ENCODE measurements at regions not wholly inside any gene's neighbourhood (a gene's known extent, or its start where the extent isn't known, plus 50 kb on each side); places are given as distances from the start of the nearest gene placed in this dataset.

GRCh38 chr7:15747301-15747700 is 60.8 kb upstream of the MEOX2 start:
- intact Hi-C loops (cut with DNase I) = no loop called here
- H3K27ac ChIP-seq = peak overlapping the region in 6 of 10 donors; percentile 5 to 64 (median 50)
- WGBS, 2 donors = 38 to 42% methylated on average over 2 of the region's 2 CpGs
- no peaks in the 10 kb centered on the region for H3K36me3 ChIP-seq
- DNase-seq = peak in 1 of 2 donors; percentile 11
- no peak for TF ChIP-seq CTCF (IDR thresholded peaks at IDR 0.05)
- peak; percentile 77 to 93 (median 87) for ATAC-seq
- H3K9me3 ChIP-seq = no peaks in the 10 kb centered on the region
- no peak overlapping the region for H3K4me3 ChIP-seq
- no peaks in the 10 kb centered on the region for H3K27me3 ChIP-seq
- peaks cover 0 to 36% (median 23%) of the 10 kb centered on the region in 9 donors for H3K4me1 ChIP-seq

GRCh38 chr7:15743926-15744480 is 57.5 kb upstream of the MEOX2 start:
- Histone ChIP-seq H3K4me3 (no peak overlapping the region), H3K27me3 (no peaks in the 10 kb centered on the region), H3K4me1 (peaks cover 0 to 28% (median 14%) of the 10 kb centered on the region in 9 donors), H3K27ac (no peak overlapping the region), H3K9me3 (no peaks in the 10 kb centered on the region), H3K36me3 (no peaks in the 10 kb centered on the region)
- TF ChIP-seq CTCF (IDR thresholded peaks at IDR 0.05) = no peak
- WGBS, 2 donors = 64 to 65% methylated on average over 3 of the region's 3 CpGs
- no peak for ATAC-seq
- intact Hi-C loops (cut with DNase I) = no loop called here
- no peak for DNase-seq

GRCh38 chr7:15737601-15738000 is 51.1 kb upstream of the MEOX2 start:
- H3K27ac ChIP-seq = peak overlapping the region in 3 of 10 donors; percentile 24 to 56 (median 42)
- H3K27me3 ChIP-seq = no peaks in the 10 kb centered on the region
- intact Hi-C loops (cut with DNase I) = no loop called here
- peaks cover 0 to 10% (median 0%) of the 10 kb centered on the region in 9 donors for H3K4me1 ChIP-seq
- WGBS, 2 donors = 53 to 57% methylated on average over 2 of the region's 2 CpGs
- no peak overlapping the region for H3K4me3 ChIP-seq
- TF ChIP-seq CTCF (IDR thresholded peaks at IDR 0.05) = no peak
- peak in 4 of 8 donors; percentile 12 to 73 (median 44) for ATAC-seq
- no peaks in the 10 kb centered on the region for H3K36me3 ChIP-seq
- no peak for DNase-seq
- H3K9me3 ChIP-seq = no peaks in the 10 kb centered on the region

Data from heart right ventricle (tissue), 16 donors.